GM19324 (cell line): ENCODE measurements at regions not wholly inside any gene's neighbourhood (a gene's known extent, or its start where the extent isn't known, plus 50 kb on each side); places are given as distances from the start of the nearest gene placed in this dataset.
"Not testable (repeated sequence)": the region's sequence is repeated elsewhere in the genome, so short reads cannot be mapped to it uniquely, and the experiment has no call there.

ENCODE experiments used
- ATAC-seq: cut with Tn5 transposase; IDR thresholded peaks from one replicate; pipeline ENCODE4 v1.9.1; 2021; ENCODE audit warnings: mild to moderate bottlenecking, moderate library complexity; ENCODE audit not compliant: unreplicated experiment, low FRiP score

DNA sequence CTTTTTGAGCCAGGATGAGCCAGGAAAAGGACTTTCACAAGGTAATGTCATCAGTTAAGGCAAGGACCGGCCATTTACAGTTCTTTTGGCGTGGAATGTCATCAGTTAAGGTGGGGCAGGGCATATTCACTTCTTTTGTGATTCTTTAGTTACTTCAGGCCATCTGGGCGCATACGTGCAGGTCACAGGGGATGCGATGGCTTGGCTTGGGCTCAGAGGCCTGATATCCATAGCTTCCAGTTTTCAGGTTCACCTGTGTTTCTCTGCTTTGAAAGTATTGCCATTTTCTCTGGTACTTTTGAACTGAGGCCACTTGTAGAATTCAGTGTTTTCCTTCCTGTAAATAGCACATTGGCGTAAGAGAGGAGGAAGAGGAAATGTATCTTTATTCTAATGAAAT lies 546.9 kb downstream of the NR2F2 start:
- ATAC-seq: not testable (repeated sequence)

DNA sequence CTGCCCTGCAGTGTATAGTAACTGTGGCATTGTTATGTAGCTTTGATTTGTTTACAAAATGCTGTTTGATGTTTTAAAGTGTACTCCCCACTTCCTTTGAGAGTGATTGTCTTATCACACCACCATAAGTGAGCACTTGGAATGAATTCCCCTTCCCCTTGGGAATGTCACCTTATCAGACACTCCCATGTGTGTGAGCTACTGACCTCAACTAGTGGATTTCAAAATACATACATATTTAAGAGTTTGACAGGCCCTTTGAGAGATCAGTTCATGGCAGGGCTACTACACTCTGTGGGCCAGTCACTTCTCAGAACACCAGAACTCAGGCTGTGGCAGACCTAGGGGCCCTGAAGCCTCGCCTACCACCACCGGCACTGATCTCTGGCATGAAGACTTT lies 547.6 kb downstream of the NR2F2 start:
- no peak for ATAC-seq

DNA sequence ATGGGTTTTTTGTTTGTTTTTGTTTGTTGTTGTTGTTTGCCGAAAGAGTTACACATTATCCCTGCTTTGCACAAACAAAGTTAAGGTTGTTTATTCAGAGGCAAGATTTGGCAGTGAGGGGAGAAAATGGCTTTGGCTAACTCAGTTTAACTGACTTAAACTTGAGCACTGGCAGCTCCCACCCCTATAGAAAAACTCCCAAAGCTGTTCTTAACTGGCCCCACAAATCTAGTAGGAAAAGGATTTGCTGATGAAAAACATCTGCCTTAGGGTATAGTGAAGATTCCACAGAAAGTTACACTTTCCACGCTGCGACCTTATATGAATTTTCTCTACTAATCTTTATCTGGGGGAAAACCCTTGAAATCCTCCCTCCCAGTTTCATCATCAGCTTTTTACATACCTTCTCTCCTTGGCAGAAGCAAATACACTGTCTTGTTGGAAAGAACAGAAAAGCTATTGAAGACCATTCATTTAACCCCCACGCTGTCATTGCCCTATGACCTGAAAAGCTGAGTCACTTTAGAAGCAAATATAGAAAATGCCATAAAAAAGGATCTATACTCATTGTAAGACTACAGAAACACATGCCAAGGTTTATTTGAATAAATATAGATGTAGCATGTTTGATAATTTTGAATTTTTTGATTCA lies 551.7 kb downstream of the NR2F2 start:
- no peak for ATAC-seq

- no peak for ATAC-seq
Measured at GRCh38 chr15:96887730-96888129, 557.2 kb downstream of the NR2F2 start.

DNA sequence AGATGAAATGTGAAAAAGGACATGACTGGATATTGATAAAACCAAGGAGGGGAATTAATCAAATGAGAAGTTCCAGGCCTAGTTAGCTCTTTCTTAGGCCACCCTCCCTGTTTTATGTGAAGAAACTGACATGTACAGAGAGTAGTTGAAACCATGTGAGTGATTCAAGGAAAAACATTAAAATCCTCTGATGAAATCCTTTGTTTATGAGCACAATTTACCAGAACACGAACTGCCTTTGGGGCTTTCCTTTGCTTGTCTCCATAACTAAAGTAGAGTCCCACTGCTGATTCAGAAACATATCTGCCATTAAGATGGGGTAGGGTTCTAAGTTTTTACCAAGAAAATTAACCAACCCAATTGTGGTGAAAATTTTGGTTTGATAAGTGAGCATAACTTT lies 558.3 kb downstream of the NR2F2 start:
- no peak for ATAC-seq

GRCh38 chr15:96889734-96890480 lies 559.4 kb downstream of the NR2F2 start:
- ATAC-seq: no peak

DNA sequence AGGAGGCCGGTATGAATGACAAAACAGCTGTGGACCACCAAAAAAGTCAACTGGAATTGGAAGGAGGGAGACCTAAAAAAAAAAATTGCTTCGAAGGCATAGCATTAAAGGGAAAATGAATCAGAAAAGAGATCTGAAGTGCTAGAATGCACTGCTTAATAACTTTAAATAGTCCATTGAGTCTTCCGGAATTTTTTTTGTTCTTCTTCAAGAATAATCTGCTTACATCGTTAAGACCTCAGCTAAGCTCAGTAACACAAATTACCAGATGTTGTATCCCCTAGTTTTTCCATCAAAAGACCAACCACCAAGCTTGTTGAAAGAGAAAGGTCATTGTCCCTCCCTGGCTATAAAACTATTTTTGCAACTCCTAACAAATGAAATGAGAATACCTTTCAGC lies 560.5 kb downstream of the NR2F2 start:
- no peak for ATAC-seq

DNA sequence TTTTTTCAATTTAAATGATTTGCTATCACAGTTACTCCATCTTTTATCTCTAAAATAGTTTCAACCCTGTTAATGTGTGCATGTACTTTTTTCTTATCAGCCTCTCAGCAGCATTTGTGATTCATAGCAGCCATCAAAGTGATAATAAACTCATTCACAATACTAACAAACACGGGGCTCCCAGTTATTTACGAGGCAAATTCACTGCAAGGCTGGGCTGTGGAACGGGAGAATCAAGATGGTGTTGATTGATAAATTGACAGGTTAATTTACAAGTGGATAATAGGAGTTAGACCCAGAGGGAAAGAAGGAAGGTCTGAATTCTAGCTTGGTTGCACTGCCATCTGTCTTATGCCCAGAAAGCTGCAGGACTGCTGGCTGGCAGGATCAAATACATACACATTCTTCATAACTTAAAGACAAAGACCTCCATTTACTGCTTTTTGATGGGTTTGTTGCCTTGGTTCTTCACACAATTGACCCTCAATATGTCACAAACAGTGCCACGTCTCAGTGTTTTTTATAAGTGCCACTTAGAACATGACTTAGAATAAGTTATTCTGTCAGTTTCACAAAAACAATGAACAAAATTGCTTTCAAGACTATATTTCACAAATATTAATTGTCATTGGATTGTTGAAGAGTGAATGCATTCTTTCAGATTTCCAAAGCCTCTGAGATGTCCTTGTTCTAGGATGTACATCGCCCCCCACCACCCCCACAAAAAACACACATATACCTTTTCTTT lies 562.8 kb downstream of the NR2F2 start:
- ATAC-seq: no peak

DNA sequence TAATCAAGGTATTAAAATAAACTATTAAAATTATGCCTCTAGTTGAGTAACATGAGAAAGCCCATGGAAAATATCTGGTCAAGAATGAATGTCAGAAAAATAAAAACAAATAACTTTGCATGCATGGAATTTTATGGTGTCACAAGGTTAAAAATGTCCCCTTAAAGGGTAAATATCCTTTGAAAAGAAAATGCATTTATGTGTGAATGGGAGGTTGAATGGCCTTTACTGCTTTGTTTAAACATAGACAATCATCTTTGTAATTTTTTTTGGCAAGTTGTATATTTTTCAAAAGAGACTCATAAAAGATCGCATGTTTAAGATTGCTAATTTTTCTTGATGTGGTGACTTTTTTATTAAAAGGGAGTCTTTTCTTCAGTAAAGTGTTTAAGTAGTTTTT lies 564.2 kb downstream of the NR2F2 start:
- ATAC-seq: no peak

DNA sequence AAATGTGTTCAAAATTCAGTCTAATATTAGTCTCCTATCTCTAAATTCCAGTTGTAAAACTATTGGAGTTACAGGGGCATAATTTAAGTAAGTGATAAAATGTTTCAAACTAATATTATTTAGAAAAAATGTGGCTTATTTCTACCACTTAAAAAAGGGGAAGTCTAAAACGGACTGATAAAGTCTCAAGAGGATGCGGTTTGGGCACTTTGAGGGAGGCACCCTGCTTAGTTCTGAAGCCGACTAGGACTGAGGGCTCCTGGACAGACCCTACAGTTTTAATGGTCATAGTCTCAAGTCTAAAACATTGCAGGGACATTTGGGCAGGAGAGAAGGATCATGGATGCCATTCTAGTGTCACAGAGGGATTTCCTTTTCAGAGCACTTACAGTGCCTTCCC lies 566.3 kb downstream of the NR2F2 start:
- no peak for ATAC-seq

GRCh38 chr15:96914081-96914480 lies 583.6 kb downstream of the NR2F2 start:
- no peak for ATAC-seq

DNA sequence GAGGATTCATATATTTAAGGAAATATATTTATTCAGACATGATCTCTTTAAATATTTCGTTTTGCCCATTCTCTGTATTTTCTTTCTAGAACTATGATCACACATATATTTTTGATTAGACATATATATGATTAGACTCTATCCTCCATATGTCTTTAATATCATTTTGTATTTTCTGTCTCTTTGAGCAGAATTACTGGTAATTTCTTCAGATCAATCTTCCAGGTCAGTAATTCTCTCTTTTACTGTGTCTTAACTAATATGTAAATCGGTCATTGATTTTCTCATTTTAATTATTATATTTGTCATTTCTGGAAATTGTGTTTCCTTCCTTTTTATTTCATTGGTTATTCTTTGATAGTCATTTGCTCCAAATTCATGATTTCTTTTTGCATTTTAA lies 586.2 kb downstream of the NR2F2 start:
- no peak for ATAC-seq

GRCh38 chr15:96924570-96924969 lies 594.1 kb downstream of the NR2F2 start:
- ATAC-seq: no peak

GRCh38 chr15:96947296-96948229 lies 617.1 kb downstream of the NR2F2 start:
- no peak for ATAC-seq

GRCh38 chr15:96948981-96949380 lies 618.5 kb downstream of the NR2F2 start:
- ATAC-seq: no peak

DNA sequence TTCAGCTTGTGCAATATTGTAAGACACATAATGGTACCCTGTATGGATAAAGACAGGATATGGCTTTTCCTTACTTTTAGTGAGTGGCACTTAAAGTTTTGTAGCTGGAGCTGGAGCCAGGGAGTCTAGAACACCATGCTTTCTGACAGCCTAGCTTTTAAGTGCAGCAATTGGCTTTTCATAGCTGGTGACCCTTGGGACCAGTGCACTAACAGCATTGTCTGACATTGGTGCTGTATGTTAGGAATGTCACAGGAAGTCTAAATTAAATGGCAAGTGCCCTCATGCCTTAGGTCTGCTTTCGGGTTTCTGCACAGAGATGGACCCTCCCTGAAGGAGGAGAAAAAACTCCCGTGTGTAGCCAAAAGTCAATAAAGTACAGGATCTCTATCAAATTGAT lies 628.2 kb downstream of the NR2F2 start:
- no peak for ATAC-seq

- no peak for ATAC-seq
Measured at GRCh38 chr15:96959501-96959900, 629.0 kb downstream of the NR2F2 start.

DNA sequence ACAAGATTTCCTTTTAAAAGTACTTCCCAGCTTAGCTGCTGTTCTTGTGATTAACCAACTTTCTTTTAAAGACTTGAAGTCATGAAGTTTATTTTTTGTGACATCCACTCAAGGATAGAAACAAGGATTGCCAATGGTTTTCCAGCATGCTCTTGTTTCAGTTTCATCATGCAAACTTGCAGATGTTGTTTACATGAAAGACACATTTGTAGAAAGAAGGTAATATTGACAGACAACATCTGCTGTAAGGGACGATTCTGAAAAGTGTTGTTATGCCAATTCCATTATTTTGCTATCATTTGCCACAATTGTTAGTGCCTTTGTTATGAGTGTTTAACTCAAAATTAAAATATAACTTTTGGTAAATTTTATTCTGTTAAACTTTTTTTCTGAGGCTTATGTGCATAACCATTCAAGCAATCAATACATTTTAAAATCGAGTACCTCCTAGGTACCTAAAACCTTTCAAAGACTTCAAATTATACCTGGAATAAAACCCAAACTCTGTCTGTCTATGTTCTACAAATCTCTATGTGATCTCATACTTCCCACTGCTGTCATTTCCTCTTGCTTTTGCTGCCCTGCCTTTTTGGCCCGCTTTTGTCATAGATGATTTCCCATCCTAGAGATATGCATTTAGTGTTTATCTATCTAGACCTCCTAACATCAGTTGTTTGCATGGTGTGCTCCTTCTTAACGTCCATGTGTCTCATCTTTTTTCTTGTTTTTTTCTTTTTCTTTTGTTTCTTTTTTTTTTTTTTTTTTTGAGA lies 630.4 kb downstream of the NR2F2 start:
- no peak for ATAC-seq

- ATAC-seq: no peak
Measured at GRCh38 chr15:96966554-96966953, 636.1 kb downstream of the NR2F2 start.
